K562 (cell line): ENCODE measurements at regions not wholly inside any gene's neighbourhood (a gene's known extent, or its start where the extent isn't known, plus 50 kb on each side); places are given as distances from the start of the nearest gene placed in this dataset.

Experiments
- ATAC-seq: fragments of 200-7000 bp; cut with Tn5 transposase; 3 replicates; pipeline ENCODE4 v1.9.1; 2020; ENCODE audit warnings: moderate library complexity
- BruUV-seq: library from RNA; stranded (reverse); fragments of 400-500 nt; replicated peaks from 2 replicates; lab custom pipeline; 2021; lab: Mats Ljungman, UMichigan
- CTCF ChIA-PET: fragments of 300-600 bp; formaldehyde crosslinking; extraction: SDS; loops from one replicate; lab custom pipeline; 2021; ENCODE audit warnings: low intra/inter-chr PET ratio; lab: Yijun Ruan, JAX
- POLR2A ChIA-PET: fragments of 300-600, 350-650 bp; sonication (Branson Sonifier 250); formaldehyde crosslinking; extraction: SDS; loops from one replicate; lab custom pipeline; 2021; ENCODE audit warnings: antibody characterized with exemption, inconsistent platforms; lab: Yijun Ruan, JAX
- DNase-seq, 4 experiments: peaks; one replicate each; pipeline versions ENCODE4 v3.0.0 to v3.0.0-alpha.2; 2011 to 2018; ENCODE audit warnings: low spot score in 3 of 4, mixed read lengths in 3 of 4; ENCODE audit errors: extremely low read depth in 1 of 4
- FAIRE-seq: peaks from 2 replicates; lab custom pipeline; 2011; peaks lifted over from hg19 to GRCh38; lab: Jason Lieb, UNC
- H2AFZ ChIP-seq: 2 replicates; pipeline ENCODE4 v1.6.0; 2011; ENCODE audit warnings: low read depth, low read length, control low read depth, inconsistent platforms
- H3K27ac ChIP-seq: fragments of 200-600 bp; 3 replicates; pipeline ENCODE4 v1.8.0; 2011; ENCODE audit warnings: low read depth, mild to moderate bottlenecking, control low read depth, inconsistent platforms, low read length, moderate library complexity, mixed read lengths; ENCODE audit errors: extremely low read depth
- H3K27me3 ChIP-seq, 2 experiments: fragments of 300-600 bp in 1 of 2; 2 replicates in 1 of 2; 3 replicates in 1 of 2; pipeline versions ENCODE4 v1.6.0 to v1.8.0; 2011; ENCODE audit warnings: inconsistent platforms in 2 of 2, low read length in 2 of 2, mild to moderate bottlenecking in 1 of 2, mixed read lengths in 1 of 2, moderate library complexity in 1 of 2; ENCODE audit not compliant: control insufficient read depth in 2 of 2, insufficient read depth in 2 of 2
- H3K36me3 ChIP-seq: fragments of 300-600 bp; 3 replicates; pipeline ENCODE4 v1.8.0; 2011; ENCODE audit warnings: mild to moderate bottlenecking, low read length, inconsistent platforms; ENCODE audit not compliant: control insufficient read depth, insufficient read depth
- H3K4me1 ChIP-seq, 2 experiments: fragments of 200-600 bp in 1 of 2; replicated peaks in 1 of 2; 2 replicates in 1 of 2; 3 replicates in 1 of 2; pipeline versions ENCODE4 v1.5.1 to v1.8.0; 2011; ENCODE audit warnings: inconsistent platforms in 2 of 2, low read length in 2 of 2, mild to moderate bottlenecking in 1 of 2, mixed read lengths in 1 of 2, moderate library complexity in 1 of 2; ENCODE audit not compliant: control insufficient read depth in 2 of 2, insufficient read depth in 2 of 2
- H3K4me2 ChIP-seq: 2 replicates; pipeline ENCODE4 v1.6.1; 2011; ENCODE audit warnings: low read length, control low read depth, inconsistent platforms, mixed read lengths; ENCODE audit not compliant: insufficient read depth
- H3K4me3 ChIP-seq: fragments of 200-600 bp; sonication (generic), shearing (Covaris generic); 2 replicates; pipeline ENCODE4 v1.5.1; 2016; ENCODE audit warnings: control low read depth, inconsistent platforms
- H3K79me2 ChIP-seq: fragments of 200-600 bp; 3 replicates; pipeline ENCODE4 v1.8.0; 2011; ENCODE audit warnings: low read length, inconsistent platforms; ENCODE audit not compliant: control insufficient read depth, insufficient read depth
- H3K9ac ChIP-seq, 2 experiments: 2 replicates each; pipeline versions ENCODE4 v1.6.0 to v1.6.1; 2011; ENCODE audit warnings: low read depth in 2 of 2, low read length in 2 of 2, control low read depth in 1 of 2, inconsistent platforms in 1 of 2, mild to moderate bottlenecking in 1 of 2, mixed read lengths in 1 of 2; ENCODE audit not compliant: insufficient read depth in 1 of 2
- H3K9me1 ChIP-seq: one replicate; pipeline ENCODE4 v1.6.0; 2011; ENCODE audit warnings: inconsistent platforms, mild to moderate bottlenecking, low read length, moderate library complexity; ENCODE audit not compliant: control insufficient read depth, insufficient read depth
- H3K9me3 ChIP-seq: replicated peaks from 2 replicates; pipeline ENCODE4 v1.5.1; 2011; ENCODE audit warnings: low read depth, low read length, inconsistent platforms; ENCODE audit not compliant: control insufficient read depth, insufficient read depth
- H4K20me1 ChIP-seq: replicated peaks from 2 replicates; pipeline ENCODE4 v1.6.1; 2011; ENCODE audit warnings: low read length, inconsistent platforms, mixed read lengths; ENCODE audit not compliant: control insufficient read depth, insufficient read depth
- ARNT ChIP-seq, 2 experiments: fragments of 450-650 bp; IDR thresholded peaks; 2 replicates each; pipeline ENCODE4 v1.6.1; 2016; ENCODE audit warnings: mild to moderate bottlenecking in 1 of 2
- ATF1 ChIP-seq, 2 experiments: fragments of 450-650 bp in 1 of 2; IDR thresholded peaks; 2 replicates each; pipeline ENCODE4 v1.6.1; 2016; ENCODE audit warnings: missing compliant biosample characterization in 1 of 2, missing genetic modification characterization in 1 of 2
- BCOR ChIP-seq: fragments of 450-650 bp; IDR thresholded peaks from 2 replicates; pipeline ENCODE4 v1.6.1; 2016
- CBX5 ChIP-seq: IDR thresholded peaks from 2 replicates; pipeline ENCODE4 v1.6.1; 2014; ENCODE audit warnings: low read depth, borderline replicate concordance
- RBM34 ChIP-seq: fragments of 200-400 bp; formaldehyde crosslinking; IDR thresholded peaks from 2 replicates; pipeline ENCODE4 v1.6.1; 2018; ENCODE audit warnings: low read length, borderline replicate concordance; ENCODE audit not compliant: insufficient read depth
- RERE ChIP-seq: sonication (generic); formaldehyde crosslinking; IDR thresholded peaks from 2 replicates; pipeline ENCODE4 v1.8.0; 2023; ENCODE audit warnings: missing genetic modification reagents, mild to moderate bottlenecking, borderline replicate concordance
- SIN3B ChIP-seq: fragments of 450-650 bp; IDR thresholded peaks from 2 replicates; pipeline ENCODE4 v1.6.1; 2017; ENCODE audit warnings: low read depth, mild to moderate bottlenecking, moderate library complexity
- ZBED1 ChIP-seq: IDR thresholded peaks from 2 replicates; pipeline ENCODE4 v1.6.1; 2014
- ZNF347 ChIP-seq: fragments of 450-650 bp; formaldehyde crosslinking; IDR thresholded peaks from 2 replicates; pipeline ENCODE4 v1.4.0; 2020; ENCODE audit warnings: low read depth, mild to moderate bottlenecking, moderate library complexity
- WGBS: fragments of 100-300 bp; shearing (Covaris generic); methylation state at CpG from one replicate; pipeline ENCODE4 v1.1.6; 2016; ENCODE audit warnings: low coverage, mixed read lengths; ENCODE audit not compliant: insufficient coverage; ENCODE audit errors: missing lambda C conversion rate; 5-methylcytosine and 5-hydroxymethylcytosine counted together
- in situ Hi-C: fragments of 300-500 bp; cut with MboI; formaldehyde crosslinking; loops from 4 replicates; pipeline ENCODE4 v1.15.0; 2018; ENCODE audit warnings: inconsistent platforms, mixed read lengths
- intact Hi-C: fragments of 100-400 bp; cut with micrococcal nuclease; formaldehyde crosslinking; loops from 2 replicates; pipeline ENCODE4 v1.14.2; 2022

GRCh38 chr16:77624085-77624484, 98.2 kb upstream of the NUDT7 start:
- FAIRE-seq, result no peak
- H3K4me3 ChIP-seq, result no peak overlapping the region
- no peak for TF ChIP-seq RBM34
- TF ChIP-seq ZNF347 (CRISPR knock-in tag), result no peak
- no peak for TF ChIP-seq ATF1 (CRISPR knock-in tag; IDR thresholded peaks at IDR 0.05)
- TF ChIP-seq ATF1 (tag; IDR thresholded peaks at IDR 0.05), result no peak
- TF ChIP-seq ZBED1, result no peak
- TF ChIP-seq BCOR, result no peak
- TF ChIP-seq SIN3B, result no peak
- no peak for TF ChIP-seq CBX5
- no peak for TF ChIP-seq ARNT (IDR thresholded peaks at IDR 0.05)
- no peak for TF ChIP-seq RERE (CRISPR knock-in tag)
- in situ Hi-C loops (no loop called here), intact Hi-C loops (no loop called here)
- no peaks in the 10 kb centered on the region for H3K36me3 ChIP-seq
- BruUV-seq, result no TSS peak
- H3K9ac ChIP-seq, result no peak overlapping the region
- no peak for DNase-seq
- no peak overlapping the region for H3K4me2 ChIP-seq
- ChIA-PET POLR2A (no interaction called here), CTCF (no interaction called here)
- WGBS, result 0% methylated on average over 9 of the region's 9 CpGs
- no peaks in the 10 kb centered on the region for H3K4me1 ChIP-seq
- ATAC-seq, result no peak; the same call in 2 of the 3 replicates
- peaks cover 0 to 6% of the 10 kb centered on the region in 2 experiments; a peak in 2 of 5 replicates for H3K27me3 ChIP-seq
- H2AFZ ChIP-seq, result no peak overlapping the region
- no peaks in the 10 kb centered on the region for H3K9me1 ChIP-seq
- no peaks in the 10 kb centered on the region for H3K9me3 ChIP-seq
- H4K20me1 ChIP-seq, result no peaks in the 10 kb centered on the region
- H3K79me2 ChIP-seq, result no peaks in the 10 kb centered on the region
- H3K27ac ChIP-seq, result no peak overlapping the region
